Activated CD4-positive, alpha-beta T cell treated with anti-CD3 and anti-CD28 coated beads for 24 hours (primary cell): ENCODE measurements at regions not wholly inside any gene's neighbourhood (a gene's known extent, or its start where the extent isn't known, plus 50 kb on each side); places are given as distances from the start of the nearest gene placed in this dataset.

Source experiments
- DNase-seq, 2 donors: peaks; one replicate each; pipeline ENCODE4 v3.0.0-alpha.2; 2020; ENCODE audit warnings: low read depth in 2 of 2

DNA sequence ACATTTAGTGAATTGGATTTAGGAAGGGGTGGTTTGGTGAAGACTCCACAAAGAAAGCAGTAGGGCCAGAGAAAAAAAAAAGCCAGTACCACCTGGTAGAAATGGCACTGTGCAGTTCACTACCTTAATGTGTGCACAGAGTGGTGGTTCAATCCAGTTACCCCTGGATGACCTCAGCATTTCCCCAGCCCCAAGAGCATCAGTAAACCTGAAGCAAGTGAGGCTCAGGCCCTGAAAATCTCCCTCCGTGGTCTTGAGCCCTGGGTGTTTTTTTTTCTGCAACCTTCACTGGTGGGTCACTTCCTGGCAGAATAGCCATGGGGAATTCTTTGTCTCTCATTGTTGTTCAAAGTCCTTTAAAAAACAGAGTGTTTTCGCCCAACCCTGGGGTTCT lies 202.9 kb downstream of the GADD45G start:
- no peak for DNase-seq

DNA sequence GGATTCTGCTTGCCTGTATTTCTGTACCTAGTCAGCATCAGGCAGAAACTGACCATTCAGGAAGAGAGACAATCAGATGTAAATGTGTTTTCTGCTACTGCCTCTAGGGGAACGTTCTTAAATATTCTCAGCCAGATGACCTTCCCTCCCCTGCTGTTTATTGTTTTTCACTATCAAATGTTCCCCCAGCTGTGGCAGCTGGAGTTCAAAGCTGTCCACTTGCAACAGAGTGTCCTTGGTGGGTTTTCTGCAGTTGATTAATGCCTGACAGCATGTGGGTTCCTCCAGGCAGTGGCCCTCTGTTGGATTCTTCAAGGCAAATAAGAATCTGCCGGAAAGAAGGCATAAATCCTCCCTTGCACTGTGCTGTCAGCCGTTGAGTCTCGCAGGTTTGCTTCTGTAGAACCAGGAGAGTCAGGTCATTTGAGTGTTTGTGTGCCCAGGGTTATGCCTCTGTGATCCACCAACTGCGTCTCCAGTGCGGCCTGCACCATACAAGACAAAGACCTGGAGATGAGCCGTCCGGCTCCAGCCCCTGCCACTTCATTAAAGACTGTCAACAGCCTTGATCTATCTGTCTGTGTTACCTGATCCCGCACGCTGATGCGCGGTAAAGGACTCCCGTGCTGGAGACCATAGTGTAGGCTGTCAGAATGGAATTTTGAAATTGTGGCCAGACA lies 203.4 kb downstream of the GADD45G start:
- no peak for DNase-seq

DNA sequence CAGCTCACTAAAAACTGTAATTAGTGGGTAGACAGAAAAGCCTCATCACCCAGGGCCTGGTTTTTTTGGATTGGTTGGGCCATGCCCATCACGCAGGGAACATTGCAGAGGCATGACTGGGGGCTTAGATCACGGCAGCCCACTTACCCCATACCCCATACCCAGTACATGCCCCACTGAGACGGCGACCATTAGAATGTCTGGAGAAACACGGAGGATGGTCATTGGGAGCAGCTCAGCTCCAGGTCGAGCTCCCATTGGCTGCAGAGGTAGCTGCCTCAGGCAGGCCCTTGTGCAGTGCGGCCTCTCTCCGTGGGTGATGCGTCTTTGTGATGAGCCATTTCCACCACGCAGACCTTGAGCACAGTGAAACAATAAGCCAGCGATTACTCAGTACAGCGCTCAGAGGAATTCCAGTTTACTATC lies 204.0 kb downstream of the GADD45G start:
- no peak for DNase-seq

DNA sequence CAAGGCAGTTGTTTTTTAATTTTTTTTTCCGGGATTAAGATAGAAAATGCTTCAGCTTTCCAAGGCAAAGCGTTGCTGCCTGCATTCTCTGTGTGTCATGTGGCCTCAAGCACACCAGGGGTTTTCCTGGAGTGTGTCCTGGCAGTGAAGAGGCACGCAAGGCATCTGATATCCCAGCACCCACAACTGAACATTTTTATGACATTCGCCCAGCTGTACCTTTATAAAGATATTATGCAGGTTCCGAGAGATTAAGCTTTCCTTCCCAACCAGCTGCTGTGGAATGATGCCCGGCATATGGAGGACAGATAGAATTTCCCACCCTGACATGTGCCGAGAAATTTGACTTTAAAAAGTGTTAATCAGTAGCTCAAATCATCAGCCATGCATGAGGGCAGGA lies 205.6 kb downstream of the GADD45G start:
- DNase-seq, result no peak

DNA sequence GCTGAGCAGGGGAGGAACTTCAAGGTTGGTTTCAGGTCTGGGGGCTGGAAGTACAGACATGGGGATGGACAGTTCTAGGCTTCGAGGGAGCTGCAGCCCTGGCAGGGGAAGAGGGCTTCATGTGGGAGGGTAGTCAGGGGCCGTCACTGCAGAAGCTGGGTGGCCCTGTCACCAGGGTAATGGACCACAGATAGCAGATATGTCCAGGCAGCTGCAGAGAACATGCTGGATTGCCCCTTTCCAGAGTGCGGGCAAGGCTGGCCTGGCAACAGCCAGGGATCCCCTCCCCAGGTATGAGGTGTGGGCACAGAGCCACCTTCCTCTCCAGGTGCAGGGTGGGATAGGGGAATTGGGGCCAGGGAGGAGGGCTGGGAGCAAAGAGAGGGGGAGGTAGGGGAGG lies 206.5 kb downstream of the GADD45G start:
- no peak for DNase-seq

DNA sequence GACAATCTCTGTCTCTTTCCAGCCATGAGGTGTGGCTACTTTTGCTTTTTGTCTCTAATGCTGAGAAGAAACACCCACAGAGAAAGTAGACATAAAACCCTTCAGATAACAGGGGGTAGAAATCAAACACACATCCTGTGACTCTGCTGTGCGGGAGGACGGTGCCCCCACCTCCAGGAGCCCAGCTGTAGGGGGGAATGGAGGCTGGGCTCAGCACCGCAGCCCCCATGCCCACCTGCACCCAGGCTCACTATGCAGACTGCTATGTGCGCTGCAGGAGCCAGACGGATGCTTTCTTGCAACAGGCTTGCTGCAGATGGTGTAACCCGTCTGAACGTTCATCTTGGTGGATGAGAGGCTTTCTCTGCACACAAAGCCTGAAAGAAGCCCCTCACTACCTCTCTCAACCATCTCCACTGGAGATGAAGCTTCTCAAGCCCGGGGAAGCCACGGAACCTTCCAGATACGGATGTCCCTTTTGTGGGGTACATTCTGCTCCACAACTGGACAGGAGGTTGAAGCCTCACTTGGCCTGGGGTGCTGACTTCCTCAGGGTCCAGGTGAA lies 207.2 kb downstream of the GADD45G start:
- no peak for DNase-seq

DNA sequence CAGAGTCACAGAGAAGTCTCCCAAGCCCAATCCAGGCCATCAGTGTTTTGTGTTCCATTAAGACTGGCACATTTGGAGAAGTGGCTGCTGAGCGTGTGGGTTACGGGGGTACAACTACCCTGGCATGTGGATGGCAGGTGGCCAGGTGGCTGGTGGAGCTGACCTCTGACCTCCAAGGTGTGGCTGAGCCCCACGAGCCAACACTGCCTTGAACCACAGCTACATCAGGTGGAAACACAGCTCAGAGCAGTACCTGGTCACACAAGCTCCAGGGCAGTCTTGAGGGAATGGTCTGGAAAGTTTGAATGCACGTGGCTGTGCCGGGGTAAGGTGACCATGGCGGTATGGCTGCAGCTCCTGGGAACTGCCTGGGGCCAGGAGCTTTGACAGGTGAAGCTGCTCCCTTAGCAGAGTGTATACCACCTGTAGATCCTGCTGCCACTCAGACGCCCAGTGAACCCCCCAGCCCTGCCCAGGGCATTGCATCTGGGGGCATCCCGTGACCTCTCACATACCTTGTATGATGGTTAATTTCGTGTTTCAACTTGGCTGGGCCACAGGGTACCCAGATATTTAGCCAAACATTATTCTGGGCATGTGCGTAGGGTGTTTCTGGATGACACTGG lies 207.9 kb downstream of the GADD45G start:
- DNase-seq, result no peak

DNA sequence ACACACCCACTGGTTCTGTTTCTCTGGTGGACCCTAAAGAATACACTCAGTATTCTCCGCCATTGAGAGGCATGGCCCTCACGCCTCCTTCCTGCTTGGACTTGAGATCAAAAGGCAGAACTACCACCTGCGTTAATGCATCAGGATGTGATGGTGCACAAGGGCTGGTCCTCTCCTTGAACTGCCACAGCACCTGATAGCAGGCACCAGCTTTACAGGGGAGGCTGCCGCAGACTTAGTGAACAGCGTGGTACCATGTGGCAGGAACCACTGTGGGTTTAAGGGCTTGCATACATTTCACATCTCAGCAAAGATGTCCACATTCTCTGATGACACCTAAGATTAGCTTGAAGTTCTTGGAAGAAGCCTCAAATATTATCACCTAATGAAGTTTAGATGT lies 208.7 kb downstream of the GADD45G start:
- no peak for DNase-seq

DNA sequence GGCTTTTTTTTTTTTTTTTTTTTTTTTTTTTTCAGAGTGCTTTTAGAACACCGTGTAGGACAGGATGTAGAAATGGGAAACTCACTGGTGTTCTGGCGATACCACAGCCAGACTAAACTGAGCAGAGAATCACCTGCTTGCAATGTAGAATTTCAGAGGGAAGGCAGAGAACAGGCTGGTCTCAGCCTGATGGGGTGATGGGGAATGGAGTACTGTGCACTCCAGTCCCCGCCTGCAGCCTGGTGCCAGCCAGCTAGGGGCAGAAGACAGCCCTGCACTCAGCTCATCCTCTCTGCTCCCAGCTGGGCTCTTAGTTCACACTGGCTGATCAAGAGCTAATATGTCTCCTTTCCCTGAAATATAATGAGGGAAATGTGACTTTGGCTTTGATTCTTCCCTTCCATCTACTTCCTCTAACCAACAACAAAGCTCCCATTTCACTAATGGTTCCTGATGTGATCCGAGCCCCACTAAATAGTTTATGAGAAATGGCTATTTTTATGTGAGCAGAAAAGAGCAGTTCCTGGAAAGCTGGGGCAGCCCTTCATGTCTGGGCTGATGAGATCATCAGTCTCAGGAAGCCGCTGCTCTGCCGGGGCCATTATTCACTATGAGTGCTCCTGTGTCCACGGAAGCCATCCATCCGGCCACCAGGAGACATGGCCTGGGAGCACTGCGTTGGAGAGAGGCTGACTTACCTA lies 209.7 kb downstream of the GADD45G start:
- DNase-seq, result no peak

DNA sequence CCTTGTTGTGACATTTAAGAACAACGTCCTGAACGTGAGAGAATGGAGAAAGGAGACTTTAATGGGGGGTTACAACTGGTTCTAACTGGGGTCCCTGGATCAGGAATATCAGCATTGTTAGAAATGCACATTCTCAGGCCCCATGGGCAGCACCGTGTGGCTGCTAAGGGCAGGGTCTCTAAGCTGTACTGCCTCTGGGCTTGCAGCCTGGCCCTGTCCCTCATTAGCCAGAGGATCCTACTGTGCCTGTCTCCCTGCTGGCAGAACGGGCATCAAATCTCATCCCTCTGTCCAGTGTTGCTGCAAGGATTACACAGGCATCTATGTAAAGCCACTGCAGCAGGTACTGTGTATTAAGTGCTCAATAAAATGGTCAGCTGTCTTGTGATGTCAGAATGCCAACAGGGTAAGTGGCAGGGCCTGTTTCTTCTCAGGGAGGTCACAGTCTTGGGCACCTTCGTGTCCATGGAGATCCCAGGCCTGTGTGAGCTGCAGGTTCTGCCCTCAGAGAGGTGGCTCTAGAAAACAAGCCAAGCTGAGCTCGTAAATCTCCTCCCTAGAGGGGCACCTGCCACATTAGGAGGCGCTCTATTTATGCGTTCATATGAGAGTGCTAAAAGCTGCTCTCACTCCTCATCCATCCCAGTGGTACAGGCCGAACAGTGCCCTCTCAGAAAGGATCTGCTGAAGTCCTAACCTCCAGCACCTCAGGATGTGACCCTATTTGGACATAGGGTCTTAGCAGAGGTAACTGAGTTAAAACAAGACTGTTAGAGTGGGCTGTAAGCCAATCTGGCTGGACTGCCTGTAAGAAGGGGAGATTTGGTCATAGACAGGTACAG lies 210.5 kb downstream of the GADD45G start:
- no peak for DNase-seq

DNA sequence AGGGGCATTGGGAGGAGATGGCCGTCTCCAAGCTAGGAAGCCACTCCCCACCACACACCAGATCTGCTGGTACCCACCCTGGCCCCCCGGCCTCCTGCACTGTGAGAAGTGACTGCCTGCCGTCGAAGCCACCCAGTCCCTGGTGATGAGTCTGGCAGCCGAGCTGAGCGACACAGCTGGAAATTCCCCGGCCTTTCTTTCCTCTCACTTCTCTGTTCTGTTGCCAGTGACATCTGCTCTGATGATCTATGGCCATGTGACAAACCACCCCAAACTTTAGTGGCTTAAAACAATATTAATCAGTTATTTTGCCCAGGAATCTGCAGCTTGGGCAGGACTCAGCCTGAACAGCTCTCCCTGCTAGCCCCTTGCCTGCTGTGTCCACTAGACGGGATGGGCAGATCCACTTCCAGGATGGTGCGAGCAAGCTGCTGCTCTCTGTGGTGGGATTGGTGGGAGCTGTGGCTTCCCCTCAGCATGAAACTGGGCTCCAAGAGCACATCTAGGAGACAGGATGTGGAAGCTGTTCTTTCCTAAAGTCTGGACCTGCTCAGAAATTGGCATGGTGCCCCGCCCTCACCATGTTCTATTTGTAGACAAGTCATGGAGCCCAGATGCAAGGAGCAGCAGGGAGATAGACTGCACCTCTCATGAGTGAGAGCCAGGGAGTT lies 211.2 kb downstream of the GADD45G start:
- DNase-seq, result no peak

DNA sequence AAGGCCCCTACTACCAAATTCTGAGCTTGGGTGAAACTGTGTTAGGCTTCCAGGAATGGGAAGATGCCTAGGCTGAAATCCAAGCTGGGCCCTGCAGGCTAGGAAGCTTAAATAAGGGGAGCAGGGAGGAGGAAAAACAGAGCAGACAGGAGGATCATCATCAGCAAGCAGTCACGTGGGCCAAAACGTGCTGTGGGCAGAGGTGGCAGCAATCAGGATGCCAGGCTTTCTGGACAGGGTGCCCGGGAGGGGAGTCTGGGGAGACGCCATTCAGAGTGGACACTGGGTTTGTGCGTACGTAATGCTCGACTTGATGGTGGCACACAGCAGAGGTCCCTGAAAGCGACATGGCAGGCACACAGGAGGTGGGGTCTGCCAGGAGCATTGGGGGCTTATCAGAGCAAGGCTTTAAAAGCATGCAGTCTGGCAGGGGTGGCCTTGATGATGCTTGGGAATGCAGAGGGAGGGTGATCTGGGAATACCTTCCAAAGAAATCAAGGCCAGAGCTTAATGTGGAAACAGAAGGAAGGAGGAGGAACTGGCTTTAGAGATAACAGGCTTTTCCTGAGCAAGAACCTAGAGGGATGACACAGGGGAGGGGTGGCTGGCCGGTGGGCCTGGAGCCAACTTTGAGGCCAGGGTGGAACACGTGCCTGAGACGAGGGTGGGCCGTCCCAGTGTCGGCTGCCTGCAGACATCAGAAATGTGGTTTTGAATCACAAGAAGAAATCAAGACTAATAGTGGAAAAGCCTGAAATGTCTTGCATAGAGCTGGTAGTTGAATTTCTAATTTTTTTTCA lies 212.5 kb downstream of the GADD45G start:
- DNase-seq, result no peak

DNA sequence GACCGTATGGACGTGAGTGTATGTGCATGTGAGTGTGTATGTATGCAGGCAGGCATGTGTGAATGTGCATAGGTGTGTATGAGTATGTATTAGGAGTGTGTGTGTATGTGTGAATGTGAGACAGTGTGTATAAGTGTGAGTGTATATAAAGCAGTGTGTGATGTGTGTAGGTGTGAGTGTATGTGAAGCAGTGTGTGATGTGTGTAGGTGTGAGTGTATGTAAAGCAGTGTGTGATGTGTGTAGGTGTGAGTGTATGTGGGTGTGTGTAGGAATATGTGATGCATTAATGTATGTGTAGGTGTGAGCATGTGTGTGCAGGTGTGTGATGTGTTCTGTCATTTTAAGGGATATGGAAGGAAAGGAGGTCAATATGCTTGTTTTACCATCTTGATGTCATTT lies 215.5 kb downstream of the GADD45G start:
- no peak for DNase-seq

DNA sequence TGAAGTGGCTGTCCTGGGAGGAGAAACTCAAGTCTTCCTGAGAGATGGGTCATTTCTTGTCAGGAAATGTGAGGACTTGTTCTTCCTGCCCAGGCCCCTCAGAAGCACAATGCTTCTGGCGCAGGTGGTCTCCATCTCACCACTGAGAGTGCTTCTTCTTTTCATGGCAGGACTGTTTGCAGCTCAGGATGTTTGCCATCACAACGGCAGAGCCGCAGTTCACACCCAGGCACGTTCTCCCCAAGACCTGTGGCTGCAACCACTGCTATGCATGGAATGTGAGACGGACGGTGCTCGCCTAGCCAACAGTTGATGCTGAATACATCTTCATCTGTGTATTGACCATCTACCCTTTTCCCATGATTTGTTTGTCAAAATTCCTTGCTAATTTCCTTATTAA lies 216.3 kb downstream of the GADD45G start:
- no peak for DNase-seq

DNA sequence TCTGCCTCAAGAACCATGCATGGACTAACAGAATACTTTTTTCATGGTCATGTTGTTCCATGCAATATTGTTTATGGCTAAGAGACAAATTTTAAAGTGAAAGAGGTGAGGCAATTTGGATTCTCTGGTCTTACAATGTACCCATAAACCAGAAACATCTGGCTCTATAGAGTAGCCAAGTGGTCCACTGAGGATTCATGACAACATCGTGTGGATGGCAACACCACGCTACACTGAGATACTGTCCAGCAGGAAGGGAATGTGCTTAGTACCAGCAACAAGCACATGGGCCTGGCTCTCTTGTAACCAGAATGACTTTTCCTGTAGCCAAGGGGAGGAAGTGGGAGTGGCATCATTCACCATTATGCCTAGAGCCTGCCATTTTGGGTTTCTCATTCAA lies 218.2 kb downstream of the GADD45G start:
- DNase-seq, result no peak

DNA sequence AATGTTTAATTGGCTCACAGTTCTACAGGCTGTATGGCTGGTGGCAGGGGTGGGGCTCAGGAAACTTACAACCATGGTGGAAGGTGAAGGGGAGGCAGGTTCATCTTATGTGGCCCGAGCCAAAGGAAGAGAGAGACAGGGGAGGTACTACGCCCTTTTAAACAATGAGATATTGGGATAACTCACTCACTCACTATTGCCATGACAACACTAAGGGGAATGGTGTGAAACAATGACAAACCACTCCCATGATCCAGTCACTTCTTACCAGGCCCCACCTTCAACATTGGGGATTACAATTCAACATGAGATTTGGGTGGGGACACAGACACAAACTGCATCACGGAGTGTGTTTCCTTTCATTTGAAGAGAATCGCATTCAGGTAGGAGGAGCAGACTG lies 220.9 kb downstream of the GADD45G start:
- DNase-seq, result no peak

DNA sequence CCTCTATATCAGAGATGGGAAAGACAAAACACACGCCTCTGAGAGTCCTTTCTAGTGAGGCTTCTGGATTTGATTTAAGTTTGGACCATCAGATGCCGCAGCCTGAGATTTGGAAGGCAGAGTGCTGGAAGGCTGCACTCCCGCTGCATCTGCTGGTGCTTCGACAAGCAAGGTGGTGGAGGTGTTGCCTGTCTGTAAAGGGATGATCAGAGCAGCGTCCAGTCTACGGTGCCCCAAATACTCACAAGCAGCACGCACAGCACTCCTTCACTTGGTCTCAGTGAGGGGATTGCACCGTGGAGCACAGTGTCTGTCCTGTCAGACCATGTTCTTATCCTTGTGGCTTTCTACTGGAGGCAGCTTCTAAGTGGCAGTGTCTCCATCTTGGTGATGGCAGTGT lies 221.4 kb downstream of the GADD45G start:
- DNase-seq, result no peak

DNA sequence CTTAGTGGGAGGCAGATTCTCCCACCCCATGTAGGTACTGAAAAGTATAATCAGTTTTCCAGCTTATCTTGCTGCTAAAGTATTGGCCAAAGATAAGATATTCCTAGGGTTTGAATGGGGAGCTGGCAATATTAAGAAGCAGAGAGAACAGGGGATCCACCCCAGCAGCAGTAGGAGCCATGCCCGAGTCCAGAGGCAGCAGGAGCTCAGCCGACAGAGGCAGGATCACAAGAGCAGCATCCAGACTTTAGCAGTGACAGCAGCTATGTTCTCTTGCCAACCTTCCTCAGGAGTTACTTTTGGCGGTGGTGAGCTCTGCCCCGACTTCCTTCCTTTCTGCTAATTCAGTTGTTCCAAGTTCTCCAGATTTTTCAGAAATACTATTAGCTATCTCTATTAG lies 224.5 kb downstream of the GADD45G start:
- no peak for DNase-seq

DNA sequence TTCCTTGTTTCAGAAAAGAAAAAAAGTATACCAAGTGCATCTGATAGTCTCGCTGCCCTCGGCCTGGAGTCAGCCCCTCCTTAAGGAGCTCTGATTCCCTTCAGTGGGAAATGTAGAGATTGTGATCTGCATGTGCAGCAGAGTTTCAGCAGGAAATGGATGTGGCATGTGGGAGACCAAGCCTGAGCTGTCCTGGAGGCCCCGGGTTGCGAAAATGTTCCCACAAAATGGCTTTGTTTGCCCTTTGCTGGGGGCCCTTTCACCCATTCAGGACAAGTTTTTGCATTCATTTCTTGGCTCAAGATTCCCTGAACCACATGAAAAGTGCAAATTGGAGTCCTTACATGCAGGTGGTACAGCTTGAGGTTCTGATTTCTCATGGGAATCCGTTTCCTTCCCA lies 230.9 kb downstream of the GADD45G start:
- no peak for DNase-seq

DNA sequence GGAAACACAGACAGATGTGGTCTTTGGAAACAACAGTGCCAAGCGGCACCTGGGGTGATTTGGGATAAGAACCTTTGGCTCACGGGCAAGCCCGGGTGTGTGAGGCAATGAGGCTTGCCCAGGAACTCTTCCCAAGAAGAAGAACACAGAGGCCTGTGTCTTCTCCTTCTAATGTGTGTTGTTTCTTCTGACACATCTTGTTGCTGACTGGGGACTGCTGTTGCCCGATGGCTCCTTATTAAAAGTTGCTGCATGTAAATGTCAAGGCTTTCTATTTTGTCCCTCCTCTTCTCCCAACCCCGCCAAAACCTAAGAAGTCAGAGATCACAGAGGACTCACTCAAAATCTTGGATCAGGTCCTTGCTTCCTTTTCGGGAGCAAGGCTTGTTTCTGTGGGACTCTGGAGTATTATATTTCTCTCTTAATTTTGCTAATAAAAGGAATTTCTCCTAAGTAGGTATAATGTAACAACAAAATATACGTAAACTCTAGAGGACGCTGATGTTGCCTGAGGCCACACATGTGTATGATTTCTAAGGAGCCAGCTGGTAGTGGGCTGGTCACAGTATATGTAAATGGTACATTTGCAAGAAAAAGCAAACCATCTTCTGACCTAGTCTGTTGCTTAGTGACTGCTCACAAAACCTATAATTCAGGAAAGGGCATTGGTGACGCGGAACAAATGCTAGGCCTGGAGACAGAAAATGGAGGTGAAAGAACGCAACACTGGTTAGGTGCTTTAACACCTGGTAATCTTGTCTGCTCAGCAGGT lies 232.5 kb downstream of the GADD45G start:
- DNase-seq, result no peak
